Spleen (tissue), 11 donors: ENCODE measurements at regions not wholly inside any gene's neighbourhood (a gene's known extent, or its start where the extent isn't known, plus 50 kb on each side); places are given as distances from the start of the nearest gene placed in this dataset.
"Not testable (repeated sequence)": the region's sequence is repeated elsewhere in the genome, so short reads cannot be mapped to it uniquely, and the experiment has no call there.

ENCODE experiments used
- DNase-seq: peaks from one replicate; pipeline ENCODE4 v3.0.0-alpha.2; 2020
- H3K27ac ChIP-seq, 8 donors: fragments of 200-600 bp; sonication (generic) in 7 of 8; 1 replicate in 4 of 8; 2 replicates in 4 of 8; pipeline versions ENCODE4 v1.5.0 to v1.8.0; 2016 to 2021; ENCODE audit warnings: inconsistent platforms in 4 of 8, mild to moderate bottlenecking in 4 of 8, moderate library complexity in 1 of 8
- H3K27me3 ChIP-seq, 7 donors: fragments of 200-600 bp; sonication (generic) in 6 of 7; replicated peaks in 1 of 7; 1 replicate in 4 of 7; 2 replicates in 3 of 7; pipeline versions ENCODE4 v1.5.0 to v1.8.0; 2016 to 2021; ENCODE audit warnings: inconsistent platforms in 3 of 7, mild to moderate bottlenecking in 1 of 7
- H3K36me3 ChIP-seq, 6 donors: fragments of 200-600 bp; sonication (generic) in 5 of 6; 1 replicate in 4 of 6; 2 replicates in 2 of 6; pipeline versions ENCODE4 v1.5.0 to v1.8.0; 2016 to 2021; ENCODE audit warnings: inconsistent platforms in 2 of 6
- H3K4me1 ChIP-seq, 6 donors: fragments of 200-600 bp; sonication (generic) in 5 of 6; 1 replicate in 3 of 6; 2 replicates in 3 of 6; pipeline versions ENCODE4 v1.5.0 to v1.8.0; 2016 to 2021; ENCODE audit warnings: inconsistent platforms in 3 of 6
- H3K4me3 ChIP-seq, 8 donors: fragments of 200-600 bp; sonication (generic) in 7 of 8; 1 replicate in 4 of 8; 2 replicates in 4 of 8; pipeline versions ENCODE4 v1.5.0 to v1.8.0; 2016 to 2021; ENCODE audit warnings: inconsistent platforms in 4 of 8, mild to moderate bottlenecking in 4 of 8, moderate library complexity in 2 of 8
- H3K9me3 ChIP-seq, 8 donors: fragments of 200-600 bp; sonication (generic) in 7 of 8; 1 replicate in 4 of 8; 2 replicates in 4 of 8; pipeline versions ENCODE4 v1.5.0 to v1.8.0; 2016 to 2021; ENCODE audit warnings: inconsistent platforms in 4 of 8
- CTCF ChIP-seq, 11 experiments: fragments of 200-600 bp in 7 of 11; fragments of 450-650 bp in 4 of 11; sonication (generic) in 4 of 11; IDR thresholded peaks in 8 of 11; conservative IDR thresholded peaks in 3 of 11; 1 replicate in 7 of 11; 2 replicates in 4 of 11; pipeline versions ENCODE4 v1.4.0 to v1.8.0; 2016 to 2021; ENCODE audit warnings: antibody characterized with exemption in 11 of 11, inconsistent platforms in 4 of 11, mild to moderate bottlenecking in 1 of 11
- POLR2A ChIP-seq, 3 donors: fragments of 450-650 bp; IDR thresholded peaks; one replicate each; pipeline ENCODE4 v1.5.1; 2017; ENCODE audit warnings: antibody characterized with exemption in 3 of 3, mild to moderate bottlenecking in 1 of 3
- POLR2AphosphoS5 ChIP-seq, 3 donors: sonication (generic); formaldehyde crosslinking; IDR thresholded peaks; one replicate each; pipeline ENCODE4 v1.5.1; 2017; ENCODE audit warnings: antibody characterized with exemption in 3 of 3
- WGBS, 5 donors: extraction: QIAGEN DNeasy Blood & Tissue Kit in 3 of 5; methylation state at CpG; one replicate each; pipeline versions ENCODE4 v1.1.5 to v1.1.7; 2013 to 2018; 5-methylcytosine and 5-hydroxymethylcytosine counted together
- intact Hi-C: fragments of 100-400 bp; cut with DNase I; formaldehyde crosslinking; loops from one replicate; pipeline ENCODE4 v1.15.0; 2023; ENCODE audit warnings: low total_unique reads
- donor health status: healthy with polysubstance abuse.
- donor health status: DM: no; HTN: no; CAD: no; lungs with moderate emphysema.
- donor health status: DM: no; HTN: no; CAD: no.
- donor health status: Bipolar disorder and iron deficiency.
- donor health status: healthy.
- donor health status: DM: no; HTN: no; CAD: no.
- donor health status: DM: yes; HTN: yes; CAD: no.

- Histone ChIP-seq H3K4me1 (no peaks in the 10 kb centered on the region), H3K9me3 (peaks cover 0 to 7% (median 0%) of the 10 kb centered on the region in 8 donors), H3K27ac (no peak overlapping the region), H3K36me3 (no peaks in the 10 kb centered on the region), H3K4me3 (no peak overlapping the region), H3K27me3 (no peaks in the 10 kb centered on the region)
- intact Hi-C loops, result no loop called here
- DNase-seq, result no peak
- WGBS, 5 donors, result 67 to 82% (median 80%) methylated on average over 4 of the region's 4 CpGs
- no peak for TF ChIP-seq POLR2AphosphoS5 (IDR thresholded peaks at IDR 0.05)
- TF ChIP-seq CTCF (IDR thresholded peaks at IDR 0.05 in 8 of 11, conservative IDR thresholded peaks at IDR 0.05 in 3 of 11), result no peak
- no peak for TF ChIP-seq POLR2A (IDR thresholded peaks at IDR 0.05)
Observed at GRCh38 chr6:51004380-51004779, 185.7 kb downstream of the TFAP2B start.

GRCh38 chr6:51005779-51006178, 187.1 kb downstream of the TFAP2B start:
- H3K27me3 ChIP-seq, result no peaks in the 10 kb centered on the region
- H3K4me1 ChIP-seq, result no peaks in the 10 kb centered on the region
- no peak overlapping the region for H3K27ac ChIP-seq
- H3K36me3 ChIP-seq, result no peaks in the 10 kb centered on the region
- no peak for TF ChIP-seq POLR2A (IDR thresholded peaks at IDR 0.05)
- no peak for TF ChIP-seq CTCF (IDR thresholded peaks at IDR 0.05 in 8 of 11, conservative IDR thresholded peaks at IDR 0.05 in 3 of 11)
- no peak for TF ChIP-seq POLR2AphosphoS5 (IDR thresholded peaks at IDR 0.05)
- H3K4me3 ChIP-seq, result no peak overlapping the region
- DNase-seq, result no peak
- intact Hi-C loops, result no loop called here
- peaks cover 0 to 7% (median 0%) of the 10 kb centered on the region in 8 donors for H3K9me3 ChIP-seq

- Histone ChIP-seq H3K27me3 (no peaks in the 10 kb centered on the region), H3K36me3 (no peaks in the 10 kb centered on the region), H3K27ac (no peak overlapping the region), H3K4me1 (no peaks in the 10 kb centered on the region), H3K4me3 (no peak overlapping the region), H3K9me3 (peaks cover 0 to 7% (median 0%) of the 10 kb centered on the region in 8 donors)
- no peak for DNase-seq
- TF ChIP-seq CTCF (IDR thresholded peaks at IDR 0.05 in 8 of 11, conservative IDR thresholded peaks at IDR 0.05 in 3 of 11) (no peak), POLR2AphosphoS5 (IDR thresholded peaks at IDR 0.05) (no peak), POLR2A (IDR thresholded peaks at IDR 0.05) (no peak)
- intact Hi-C loops, result no loop called here
Observed at GRCh38 chr6:51007237-51007636, 188.6 kb downstream of the TFAP2B start.

- WGBS, 5 donors, result 70 to 92% (median 83%) methylated on average over 1 of the region's 1 CpG
- H3K4me1 ChIP-seq, H3K27ac ChIP-seq, H3K27me3 ChIP-seq, H3K9me3 ChIP-seq, DNase-seq, H3K36me3 ChIP-seq, intact Hi-C loops, H3K4me3 ChIP-seq: not testable (repeated sequence)
Observed at GRCh38 chr6:51008693-51009092, 190.0 kb downstream of the TFAP2B start.

GRCh38 chr6:51013376-51013775, 194.7 kb downstream of the TFAP2B start:
- Histone ChIP-seq H3K4me3 (no peak overlapping the region), H3K36me3 (no peaks in the 10 kb centered on the region), H3K27me3 (no peaks in the 10 kb centered on the region), H3K27ac (no peak overlapping the region), H3K9me3 (peaks cover 0 to 7% (median 0%) of the 10 kb centered on the region in 8 donors), H3K4me1 (no peaks in the 10 kb centered on the region)
- DNase-seq, result no peak
- intact Hi-C loops, result no loop called here
- TF ChIP-seq POLR2AphosphoS5 (IDR thresholded peaks at IDR 0.05) (no peak), POLR2A (IDR thresholded peaks at IDR 0.05) (no peak), CTCF (IDR thresholded peaks at IDR 0.05 in 8 of 11, conservative IDR thresholded peaks at IDR 0.05 in 3 of 11) (no peak)
